Fibroblast of the aortic adventitia (primary cell): ENCODE measurements at regions not wholly inside any gene's neighbourhood (a gene's known extent, or its start where the extent isn't known, plus 50 kb on each side); places are given as distances from the start of the nearest gene placed in this dataset.

Source experiments
- DNase-seq: peaks from one replicate; pipeline ENCODE4 v3.0.0-alpha.2; 2010; ENCODE audit warnings: low read depth
- H3K4me3 ChIP-seq: 2 replicates; pipeline ENCODE4 v1.5.1; 2011; ENCODE audit warnings: low read depth, mild to moderate bottlenecking, control low read depth, low read length, moderate library complexity
- CTCF ChIP-seq: IDR thresholded peaks from 2 replicates; pipeline ENCODE4 v1.5.1; 2011; ENCODE audit warnings: mild to moderate bottlenecking, low read length, control low read depth, inconsistent platforms; ENCODE audit not compliant: insufficient read depth

DNA sequence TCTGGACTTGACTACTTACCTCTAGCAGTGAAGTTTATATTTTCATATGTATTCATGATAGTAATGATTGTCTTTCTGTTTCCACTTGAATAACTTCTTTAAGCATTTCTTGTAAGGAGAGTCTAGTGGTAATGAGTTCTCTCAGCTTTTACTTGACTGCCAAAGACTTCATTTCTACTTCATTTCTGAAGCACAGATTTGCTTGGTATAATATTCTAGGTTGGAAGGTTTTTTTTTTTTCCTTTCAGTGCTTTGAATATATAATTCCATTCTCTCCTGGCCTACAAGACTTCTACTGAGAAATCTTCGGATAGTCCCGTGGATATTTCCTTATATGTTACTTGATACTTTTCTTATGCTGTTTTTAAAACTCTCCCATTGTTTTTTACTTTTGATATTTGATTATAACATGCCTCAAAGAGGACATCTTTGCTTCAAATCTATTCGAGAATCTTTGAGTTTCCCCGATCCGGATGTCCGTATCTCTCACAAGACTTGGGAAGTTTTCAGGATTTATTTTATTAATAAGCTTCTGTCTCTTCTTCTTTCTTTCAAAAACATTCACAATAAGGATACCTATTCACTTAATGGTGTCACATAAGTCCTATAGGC, 1560.0 kb downstream of the PCDH9 start:
- no peak overlapping the region for H3K4me3 ChIP-seq
- no peak for DNase-seq
- TF ChIP-seq CTCF, result no peak

- TF ChIP-seq CTCF, result no peak
- no peak for DNase-seq
Measured at GRCh38 chr13:65660731-65661130, 1569.4 kb downstream of the PCDH9 start.

DNA sequence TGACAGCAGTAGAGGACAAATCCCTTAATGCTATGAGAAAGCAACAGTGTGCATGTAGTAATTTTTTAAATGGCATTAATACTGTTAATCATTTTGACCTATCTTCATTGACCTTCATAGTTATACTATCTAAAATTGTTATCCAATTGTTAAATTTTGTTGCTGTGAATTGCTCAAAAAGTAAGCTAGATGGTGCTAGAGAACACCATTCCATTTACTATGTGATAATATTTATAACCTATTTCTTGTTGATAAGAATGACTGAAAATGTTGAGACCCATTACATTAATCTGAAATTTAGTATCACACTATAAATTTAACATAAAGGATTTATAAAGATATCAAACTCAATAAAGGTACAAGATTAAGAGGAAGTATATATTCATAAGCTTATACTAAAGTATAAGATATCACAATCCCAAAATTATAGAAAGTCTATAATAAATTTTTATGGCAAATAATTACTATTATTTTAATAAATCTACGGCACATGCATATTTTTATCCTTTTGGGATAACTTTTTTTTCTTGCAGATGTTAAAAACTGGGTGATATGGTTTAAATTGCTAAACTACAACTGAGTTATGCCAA, 1573.3 kb downstream of the PCDH9 start:
- no peak overlapping the region for H3K4me3 ChIP-seq
- peak; percentile 57 for DNase-seq
- peak; percentile 64 for TF ChIP-seq CTCF

More at GRCh38 chr13:65660731-65661130, 1569.4 kb downstream of the PCDH9 start:
- no peak overlapping the region for H3K4me3 ChIP-seq

- no peak overlapping the region for H3K4me3 ChIP-seq
- DNase-seq, result no peak
- TF ChIP-seq CTCF, result no peak
Measured at GRCh38 chr13:65653613-65654012, 1576.5 kb downstream of the PCDH9 start.

DNA sequence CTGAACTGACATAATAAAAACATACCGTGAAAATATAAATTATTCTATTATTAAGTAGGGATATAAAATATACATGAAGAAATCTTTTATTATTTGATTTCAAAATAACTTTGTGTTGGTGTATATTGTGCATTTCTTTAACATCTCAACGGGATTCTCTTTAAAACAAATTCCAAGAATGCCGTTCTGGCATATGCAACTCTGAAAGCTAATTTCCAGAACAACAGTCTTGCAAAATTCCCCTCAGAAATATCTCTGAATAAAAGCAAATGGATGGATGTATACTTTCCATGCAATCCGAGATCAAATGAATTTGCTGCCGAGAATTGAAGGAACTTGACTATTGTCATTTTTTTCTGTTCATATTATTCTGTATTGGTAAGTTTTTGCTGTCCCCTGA, 1579.8 kb downstream of the PCDH9 start:
- no peak overlapping the region for H3K4me3 ChIP-seq
- no peak for DNase-seq
- no peak for TF ChIP-seq CTCF

GRCh38 chr13:65642996-65643395, 1587.1 kb downstream of the PCDH9 start:
- DNase-seq, result no peak
- H3K4me3 ChIP-seq, result no peak overlapping the region
- TF ChIP-seq CTCF, result no peak

GRCh38 chr13:65642301-65642700, 1587.8 kb downstream of the PCDH9 start:
- DNase-seq, result no peak
- TF ChIP-seq CTCF, result no peak
- no peak overlapping the region for H3K4me3 ChIP-seq
